PFSK-1 (cell line): ENCODE measurements at regions not wholly inside any gene's neighbourhood (a gene's known extent, or its start where the extent isn't known, plus 50 kb on each side); places are given as distances from the start of the nearest gene placed in this dataset.

ENCODE experiments used
- POLR2AphosphoS5 ChIP-seq: IDR thresholded peaks from 2 replicates; pipeline ENCODE4 v1.6.1; 2012; ENCODE audit warnings: low read depth, mild to moderate bottlenecking, control low read depth, low read length, moderate library complexity
- TF ChIP-seq, protein P1 (sequence below), 2 experiments: IDR thresholded peaks; 2 replicates each; pipeline versions ENCODE4 v1.6.1 to v1.8.0; 2011 to 2012; ENCODE audit warnings: low read depth in 2 of 2, low read length in 2 of 2, control low read depth in 1 of 2, inconsistent platforms in 1 of 2, mild to moderate bottlenecking in 1 of 2, moderate library complexity in 1 of 2; ENCODE audit not compliant: insufficient read depth in 1 of 2

DNA sequence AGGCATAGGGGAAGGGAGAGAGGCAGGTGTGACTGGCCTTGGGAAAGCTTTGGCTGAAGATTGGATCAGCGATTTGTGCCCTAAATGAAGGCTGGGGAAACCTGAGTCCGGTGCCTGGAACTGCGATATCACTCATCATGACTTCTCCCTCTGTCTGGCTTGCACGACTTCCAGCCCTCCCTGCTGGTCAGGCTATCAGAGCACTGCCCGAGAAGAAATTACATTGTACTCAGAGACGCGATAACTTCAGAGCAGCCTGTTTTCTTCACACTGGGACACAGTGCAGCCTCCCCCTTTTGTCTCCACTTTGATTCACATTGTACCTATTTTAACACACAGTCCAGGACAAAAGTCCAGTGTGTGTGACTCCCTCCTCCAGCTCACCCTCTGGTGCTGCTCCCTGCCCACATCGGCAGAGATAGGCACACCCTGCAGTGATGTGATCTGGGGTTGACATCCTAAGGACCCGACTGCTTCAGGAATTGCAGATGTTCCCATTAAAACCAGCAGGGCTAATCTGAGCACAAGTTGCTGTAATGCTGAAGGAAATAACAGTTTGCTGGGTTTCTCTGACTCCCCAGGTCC is 62.1 kb upstream of the CADM1 start:
- TF ChIP-seq, protein P1, sequence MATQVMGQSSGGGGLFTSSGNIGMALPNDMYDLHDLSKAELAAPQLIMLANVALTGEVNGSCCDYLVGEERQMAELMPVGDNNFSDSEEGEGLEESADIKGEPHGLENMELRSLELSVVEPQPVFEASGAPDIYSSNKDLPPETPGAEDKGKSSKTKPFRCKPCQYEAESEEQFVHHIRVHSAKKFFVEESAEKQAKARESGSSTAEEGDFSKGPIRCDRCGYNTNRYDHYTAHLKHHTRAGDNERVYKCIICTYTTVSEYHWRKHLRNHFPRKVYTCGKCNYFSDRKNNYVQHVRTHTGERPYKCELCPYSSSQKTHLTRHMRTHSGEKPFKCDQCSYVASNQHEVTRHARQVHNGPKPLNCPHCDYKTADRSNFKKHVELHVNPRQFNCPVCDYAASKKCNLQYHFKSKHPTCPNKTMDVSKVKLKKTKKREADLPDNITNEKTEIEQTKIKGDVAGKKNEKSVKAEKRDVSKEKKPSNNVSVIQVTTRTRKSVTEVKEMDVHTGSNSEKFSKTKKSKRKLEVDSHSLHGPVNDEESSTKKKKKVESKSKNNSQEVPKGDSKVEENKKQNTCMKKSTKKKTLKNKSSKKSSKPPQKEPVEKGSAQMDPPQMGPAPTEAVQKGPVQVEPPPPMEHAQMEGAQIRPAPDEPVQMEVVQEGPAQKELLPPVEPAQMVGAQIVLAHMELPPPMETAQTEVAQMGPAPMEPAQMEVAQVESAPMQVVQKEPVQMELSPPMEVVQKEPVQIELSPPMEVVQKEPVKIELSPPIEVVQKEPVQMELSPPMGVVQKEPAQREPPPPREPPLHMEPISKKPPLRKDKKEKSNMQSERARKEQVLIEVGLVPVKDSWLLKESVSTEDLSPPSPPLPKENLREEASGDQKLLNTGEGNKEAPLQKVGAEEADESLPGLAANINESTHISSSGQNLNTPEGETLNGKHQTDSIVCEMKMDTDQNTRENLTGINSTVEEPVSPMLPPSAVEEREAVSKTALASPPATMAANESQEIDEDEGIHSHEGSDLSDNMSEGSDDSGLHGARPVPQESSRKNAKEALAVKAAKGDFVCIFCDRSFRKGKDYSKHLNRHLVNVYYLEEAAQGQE (IDR thresholded peaks at IDR 0.05; ENCODE audit: insufficient read depth in 1 of 2, low read depth in 2 of 2, low read length in 2 of 2), result no peak
- no peak for TF ChIP-seq POLR2AphosphoS5
